Ramos (cell line): ENCODE measurements at regions not wholly inside any gene's neighbourhood (a gene's known extent, or its start where the extent isn't known, plus 50 kb on each side); places are given as distances from the start of the nearest gene placed in this dataset.
"Not testable (repeated sequence)": the region's sequence is repeated elsewhere in the genome, so short reads cannot be mapped to it uniquely, and the experiment has no call there.

Source experiments
- in situ Hi-C: fragments of 300-500 bp; cut with MboI; formaldehyde crosslinking; loops from one replicate; pipeline ENCODE4 v1.14.3; 2022; ENCODE audit warnings: low sequenced_read_pairs; ENCODE audit not compliant: unreplicated experiment

DNA sequence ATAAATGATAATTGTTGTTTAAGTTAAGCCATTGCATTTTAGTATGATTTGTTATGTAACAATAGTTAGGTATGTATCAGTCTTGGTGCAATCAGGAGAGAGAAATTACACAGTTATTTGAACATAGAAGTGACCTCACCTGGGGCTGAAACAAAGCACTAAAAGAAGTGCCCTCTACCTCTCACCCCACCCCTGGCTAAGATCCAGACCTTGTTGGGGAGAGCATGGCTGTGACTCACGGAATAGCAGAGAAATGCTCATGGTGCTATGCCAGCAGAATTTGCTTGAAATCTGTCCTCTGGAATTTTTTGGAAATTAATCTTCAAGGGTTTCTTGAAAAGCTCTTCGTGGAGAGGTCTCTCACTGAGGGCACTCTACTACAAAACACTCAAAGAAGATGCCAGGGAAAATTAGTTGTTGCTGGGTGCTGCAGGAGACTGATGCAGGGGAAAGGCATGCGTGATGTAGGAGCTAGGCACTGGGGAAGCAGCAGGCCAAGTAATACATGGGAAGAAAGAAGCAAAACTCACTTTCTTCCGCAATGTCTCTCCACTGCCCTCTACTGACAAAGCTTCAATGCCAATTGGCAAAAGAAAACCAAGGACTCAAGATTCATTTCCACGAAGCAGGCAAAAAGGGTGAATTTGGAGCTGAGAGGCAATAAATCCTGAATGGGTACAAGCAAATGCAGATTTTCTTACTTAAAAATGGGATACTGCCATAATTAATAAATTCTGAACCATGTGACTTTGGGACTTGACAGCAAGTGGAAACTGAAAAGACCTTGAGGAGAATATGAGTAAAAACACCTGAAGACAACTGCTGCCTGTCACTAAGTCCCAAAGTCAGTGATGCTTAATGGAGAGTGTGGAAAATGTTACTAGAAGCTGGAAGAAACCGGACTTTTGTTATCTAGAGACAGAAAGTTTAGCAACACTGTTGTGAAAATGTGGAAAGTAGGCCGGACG is 136.3 kb upstream of the ZNF184 start:
- in situ Hi-C loops: no loop called here

GRCh38 chr6:27605401-27606342 is 132.8 kb upstream of the ZNF184 start:
- in situ Hi-C loops: no loop called here

DNA sequence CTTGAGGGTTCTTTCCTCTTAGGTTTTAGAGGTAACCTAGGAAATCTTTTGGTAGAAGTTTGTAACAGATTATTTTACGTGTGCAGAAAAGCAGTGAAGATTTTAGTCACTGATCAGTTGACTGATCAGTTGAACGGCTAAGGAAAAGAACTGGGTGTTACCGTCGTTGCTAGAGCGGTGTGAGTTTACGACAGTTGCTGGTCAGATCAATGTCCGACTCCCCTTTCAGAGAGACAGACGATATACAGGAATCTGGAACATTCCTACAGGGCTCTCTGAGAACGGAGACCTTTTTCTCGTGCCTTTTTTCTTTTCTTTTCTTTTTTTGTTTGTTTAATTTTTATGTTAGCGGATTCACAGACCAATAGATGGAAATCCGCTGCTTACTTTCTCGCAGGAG is 132.1 kb upstream of the ZNF184 start:
- in situ Hi-C loops: no loop called here

- in situ Hi-C loops: no loop called here
Measured at GRCh38 chr6:27601668-27602254, 128.9 kb upstream of the ZNF184 start.

- in situ Hi-C loops: no loop called here
Measured at GRCh38 chr6:27599859-27600532, 127.1 kb upstream of the ZNF184 start.

DNA sequence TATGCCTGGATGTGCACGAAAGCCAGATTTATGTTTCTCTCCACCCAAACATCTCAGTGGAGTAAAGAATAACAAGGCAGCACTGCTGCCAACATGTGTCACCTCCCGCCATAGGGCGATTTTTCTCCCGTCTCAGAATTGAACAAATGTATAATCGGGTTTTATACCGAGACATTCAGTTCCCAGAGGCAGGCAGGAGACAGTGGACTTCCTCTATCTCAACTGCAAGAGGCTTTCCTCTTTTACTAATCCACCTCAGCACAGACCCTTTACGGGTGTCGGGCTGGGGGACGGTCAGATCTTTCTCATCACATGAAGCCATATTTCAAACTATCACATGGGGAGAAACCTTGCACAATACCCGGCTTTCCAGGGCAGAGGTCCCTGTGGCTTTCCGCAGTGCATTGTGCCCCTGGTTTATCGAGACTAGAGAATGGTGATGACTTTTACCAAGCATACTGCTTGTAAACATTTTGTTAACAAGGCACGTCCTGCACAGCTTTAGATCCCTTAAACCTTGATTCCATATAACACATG is 124.2 kb upstream of the ZNF184 start:
- in situ Hi-C loops: not testable (repeated sequence)

- in situ Hi-C loops: no loop called here
Measured at GRCh38 chr6:27593861-27594260, 121.0 kb upstream of the ZNF184 start.

DNA sequence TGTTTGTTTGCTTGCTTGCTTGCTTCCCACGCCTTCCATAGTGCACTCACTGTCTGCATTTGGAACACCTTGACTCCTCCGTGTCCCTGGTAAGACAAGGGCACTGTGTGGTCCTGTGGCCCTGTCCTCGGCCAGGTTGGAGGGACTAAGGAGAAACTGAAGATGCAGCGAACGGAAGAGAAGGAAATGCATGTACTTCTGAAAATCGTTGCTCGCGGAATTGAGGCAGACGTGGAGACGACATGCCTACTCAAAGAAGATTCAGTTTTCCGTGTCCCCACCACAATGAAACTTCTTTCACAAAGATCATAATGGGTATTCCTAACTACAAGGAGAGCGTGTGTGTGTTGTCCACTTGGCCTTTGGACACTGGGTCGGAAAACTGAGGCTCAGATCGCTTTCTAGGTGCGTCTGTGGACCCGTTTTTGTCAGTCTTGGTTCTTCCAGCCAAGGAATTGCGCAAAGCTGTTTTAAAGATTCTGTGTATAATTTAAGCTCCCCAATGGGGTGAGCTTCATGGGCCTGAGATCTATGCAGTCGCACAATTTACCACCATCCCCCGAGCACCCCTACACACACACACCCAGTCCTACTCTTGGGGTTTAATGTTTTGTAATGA is 120.4 kb upstream of the ZNF184 start:
- in situ Hi-C loops: no loop called here

- in situ Hi-C loops: no loop called here
Measured at GRCh38 chr6:27592481-27593199, 119.7 kb upstream of the ZNF184 start.

DNA sequence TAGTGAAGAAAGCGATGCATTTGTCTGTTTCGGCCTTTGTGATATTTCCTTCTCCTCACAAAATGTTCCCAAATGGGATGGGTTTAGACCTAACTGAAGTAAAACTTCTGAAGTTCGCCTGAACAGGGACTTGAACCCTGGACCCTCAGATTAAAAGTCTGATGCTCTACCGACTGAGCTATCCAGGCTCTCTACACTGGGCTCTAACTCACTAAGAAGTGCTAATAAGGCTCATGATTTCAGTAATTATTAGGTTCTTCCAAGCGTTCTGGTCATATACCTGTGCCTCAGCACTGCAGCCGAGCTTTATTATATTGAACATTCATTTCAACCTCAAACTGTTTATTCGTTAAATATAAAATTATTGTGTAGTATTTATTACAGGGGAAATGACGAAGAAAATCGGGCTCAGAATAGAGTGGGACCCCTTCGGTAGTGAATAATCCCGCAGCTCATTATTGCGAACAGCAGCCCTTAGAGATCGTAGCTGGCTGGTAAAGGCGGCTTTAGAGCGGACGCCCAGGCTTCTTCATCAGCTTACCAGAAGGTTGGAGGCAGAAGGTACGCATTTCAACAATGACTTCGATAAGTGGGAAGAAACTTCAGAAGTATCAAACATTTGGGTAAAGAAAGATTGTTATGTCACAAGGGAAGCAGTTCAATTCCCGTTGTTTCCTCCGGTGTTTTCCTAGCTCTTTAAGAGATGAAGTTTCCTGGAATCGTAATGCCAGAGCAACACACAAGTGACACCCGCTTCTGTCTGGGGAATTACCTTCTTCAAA is 119.0 kb upstream of the ZNF184 start:
- in situ Hi-C loops: no loop called here

- in situ Hi-C loops: not testable (repeated sequence)
Measured at GRCh38 chr6:27585316-27585715, 112.4 kb upstream of the ZNF184 start.

- in situ Hi-C loops: no loop called here
Measured at GRCh38 chr6:27584326-27584725, 111.4 kb upstream of the ZNF184 start.

DNA sequence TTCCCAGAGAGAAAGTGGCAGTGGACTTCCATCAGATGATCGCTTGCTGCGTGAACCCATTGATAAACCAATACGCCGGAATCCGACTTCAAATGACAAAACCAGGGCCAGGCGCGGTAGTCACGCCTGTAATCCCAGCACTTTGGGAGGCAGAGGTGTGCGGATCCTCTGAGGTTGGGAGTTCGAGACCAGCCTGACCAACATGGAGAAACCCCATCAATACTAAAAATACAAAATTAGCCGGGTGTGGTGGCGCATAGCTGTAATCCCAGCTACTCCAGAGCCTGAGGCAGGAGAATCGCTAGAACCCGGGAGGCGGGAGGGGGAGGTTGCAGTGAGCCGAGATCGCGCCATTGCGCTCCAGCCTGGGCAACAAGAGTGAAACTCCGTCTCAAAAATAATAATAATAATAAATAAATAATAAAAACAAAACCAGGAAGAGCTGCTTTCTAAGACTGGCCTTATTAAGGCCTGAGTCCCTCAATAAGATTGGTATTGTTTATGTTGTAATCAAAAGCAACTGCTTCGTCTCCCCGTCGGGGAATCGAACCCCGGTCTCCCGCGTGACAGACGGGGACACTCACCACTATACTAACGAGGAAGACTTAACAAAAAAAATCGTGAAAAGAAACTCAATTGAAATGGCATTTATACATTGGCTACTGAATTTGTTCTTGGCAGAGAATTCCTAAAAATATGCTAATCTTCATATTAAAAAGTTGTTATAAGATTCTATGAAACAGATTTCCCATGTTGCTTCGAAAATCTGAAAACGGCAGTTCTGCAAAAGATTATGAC is 110.2 kb upstream of the ZNF184 start:
- in situ Hi-C loops: no loop called here

DNA sequence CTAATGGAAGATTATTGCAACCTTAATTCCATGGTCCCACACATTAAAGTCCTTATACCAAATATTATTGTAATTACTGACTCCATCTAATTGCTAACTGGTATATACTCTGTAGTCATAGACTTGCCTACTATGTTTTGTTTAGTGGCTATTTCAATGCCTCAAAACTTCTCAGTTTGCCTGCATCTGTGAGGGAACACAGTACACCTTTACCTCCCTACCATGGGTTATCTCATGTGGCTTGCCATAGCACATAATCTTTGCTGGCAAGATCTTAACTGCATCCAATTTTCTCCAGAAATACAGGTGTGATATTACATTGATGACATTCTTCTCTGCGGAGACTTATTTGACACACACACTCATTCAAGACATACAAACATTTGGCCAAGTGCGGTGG is 107.1 kb upstream of the ZNF184 start:
- in situ Hi-C loops: no loop called here

- in situ Hi-C loops: no loop called here
Measured at GRCh38 chr6:27577922-27578321, 105.0 kb upstream of the ZNF184 start.

DNA sequence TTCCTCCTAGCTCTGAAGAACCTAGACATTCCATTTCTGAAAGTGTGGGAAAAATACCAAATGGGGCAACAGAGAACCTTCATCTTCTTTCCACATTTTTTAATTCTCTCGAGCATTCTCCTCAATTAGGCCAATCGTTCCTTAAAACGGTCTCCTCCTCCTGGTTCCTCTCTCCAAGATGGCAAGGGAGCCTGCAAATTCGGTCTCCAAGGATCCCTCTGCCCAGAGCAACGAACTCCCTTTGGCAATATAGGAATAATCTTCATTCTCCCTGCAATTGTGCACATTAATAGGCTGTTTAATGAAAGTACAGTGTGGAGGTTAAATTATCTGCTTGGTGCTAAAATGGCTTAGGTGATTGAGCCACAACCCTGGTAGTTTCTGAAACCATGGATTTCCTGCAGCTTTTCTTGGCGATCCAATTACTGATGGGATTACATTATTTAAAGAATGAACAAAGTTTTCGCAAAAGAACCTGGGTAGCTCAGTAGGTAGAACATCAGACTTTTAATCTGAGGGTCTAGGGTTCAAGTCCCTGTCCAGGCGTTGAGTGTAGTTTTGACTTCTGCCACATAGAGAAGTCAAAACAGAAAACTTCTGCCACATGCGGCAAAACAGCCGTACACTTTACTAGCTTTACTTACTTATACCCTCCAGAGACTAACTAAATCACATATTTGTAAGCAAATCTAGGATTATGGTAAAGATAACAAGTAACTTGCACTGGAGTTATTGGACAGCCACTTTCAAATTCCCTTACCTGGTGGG is 102.9 kb upstream of the ZNF184 start:
- in situ Hi-C loops: no loop called here
